NT2/D1 (cell line): ENCODE measurements at regions not wholly inside any gene's neighbourhood (a gene's known extent, or its start where the extent isn't known, plus 50 kb on each side); places are given as distances from the start of the nearest gene placed in this dataset.

Experiments used
- YY1 ChIP-seq: IDR thresholded peaks from 2 replicates; pipeline ENCODE4 v1.6.1; 2011; ENCODE audit not compliant: insufficient read length, insufficient read depth
- ZNF274 ChIP-seq: IDR thresholded peaks from 2 replicates; pipeline ENCODE4 v1.6.1; 2011; ENCODE audit warnings: mild to moderate bottlenecking, low read depth, low read length

GRCh38 chr10:126777714-126778113 is 107.2 kb upstream of the C10orf90 start:
- TF ChIP-seq YY1 (no peak), ZNF274 (no peak)
